PC-9 (cell line): ENCODE measurements at regions not wholly inside any gene's neighbourhood (a gene's known extent, or its start where the extent isn't known, plus 50 kb on each side); places are given as distances from the start of the nearest gene placed in this dataset.
"Not testable (repeated sequence)": the region's sequence is repeated elsewhere in the genome, so short reads cannot be mapped to it uniquely, and the experiment has no call there.

Source experiments
- BruUV-seq: library from RNA; stranded (reverse); fragments of 400-500 nt; replicated peaks from 2 replicates; lab custom pipeline; 2021; lab: Mats Ljungman, UMichigan
- CTCF ChIA-PET: fragments of 300-600 bp; sonication (Branson Sonifier 250); formaldehyde crosslinking; loops from one replicate; lab custom pipeline; 2022; ENCODE audit warnings: antibody characterized with exemption; lab: Charles Lee
- POLR2A ChIA-PET: fragments of 300-600 bp; sonication (Branson Sonifier 250); formaldehyde crosslinking; loops from one replicate; lab custom pipeline; 2022; ENCODE audit warnings: antibody characterized with exemption; ENCODE audit not compliant: unreplicated experiment; lab: Charles Lee
- DNase-seq, 2 experiments: peaks; one replicate each; pipeline versions ENCODE4 v3.0.0 to v3.0.0-alpha.2; 2015 to 2022; ENCODE audit warnings: mixed read lengths in 1 of 2
- H2AFZ ChIP-seq: fragments of 200-600 bp; sonication (generic); 2 replicates; pipeline ENCODE4 v1.8.1; 2017; ENCODE audit warnings: antibody characterized with exemption
- H3F3A ChIP-seq: fragments of 200-600 bp; sonication (generic); 2 replicates; pipeline ENCODE4 v1.8.1; 2017; ENCODE audit warnings: antibody characterized with exemption, mild to moderate bottlenecking, low read depth; ENCODE audit not compliant: insufficient read depth
- H3K27ac ChIP-seq: fragments of 200-600 bp; sonication (generic); 2 replicates; pipeline ENCODE4 v1.6.1; 2016; ENCODE audit warnings: mixed run types
- H3K27me3 ChIP-seq: fragments of 200-600 bp; sonication (generic); 2 replicates; pipeline ENCODE4 v1.6.1; 2016; ENCODE audit warnings: low read depth, mixed run types; ENCODE audit not compliant: insufficient read depth
- H3K36me3 ChIP-seq: fragments of 200-600 bp; sonication (generic); 2 replicates; pipeline ENCODE4 v1.6.1; 2016; ENCODE audit warnings: low read depth, mixed run types
- H3K4me1 ChIP-seq: fragments of 200-600 bp; sonication (generic); replicated peaks from 2 replicates; pipeline ENCODE4 v1.6.1; 2016; ENCODE audit warnings: mixed run types; ENCODE audit not compliant: insufficient read depth
- H3K4me2 ChIP-seq: fragments of 200-600 bp; sonication (generic); 2 replicates; pipeline ENCODE4 v1.6.1; 2017; ENCODE audit warnings: mixed run types
- H3K4me3 ChIP-seq: fragments of 200-600 bp; sonication (generic); 2 replicates; pipeline ENCODE4 v1.6.1; 2016; ENCODE audit warnings: mixed run types
- H3K79me2 ChIP-seq: fragments of 200-600 bp; sonication (generic); 2 replicates; pipeline ENCODE4 v1.6.1; 2017; ENCODE audit warnings: low read depth, mixed run types
- H3K9me2 ChIP-seq: fragments of 200-600 bp; sonication (generic); 2 replicates; pipeline ENCODE4 v1.8.1; 2017; ENCODE audit warnings: mild to moderate bottlenecking; ENCODE audit not compliant: insufficient read depth
- H3K9me3 ChIP-seq: fragments of 200-600 bp; sonication (generic); 2 replicates; pipeline ENCODE4 v1.8.1; 2016; ENCODE audit warnings: low read depth; ENCODE audit not compliant: insufficient read depth
- H4K20me1 ChIP-seq: fragments of 200-600 bp; sonication (generic); 2 replicates; pipeline ENCODE4 v1.8.1; 2017; ENCODE audit not compliant: insufficient read depth
- EZH2 ChIP-seq: fragments of 200-600 bp; sonication (generic); IDR thresholded peaks from 2 replicates; pipeline ENCODE4 v1.8.0; 2017; ENCODE audit warnings: antibody characterized with exemption, low read depth
- intact Hi-C: fragments of 100-400 bp; cut with micrococcal nuclease; formaldehyde crosslinking; loops from one replicate; pipeline ENCODE4 v1.10.0; 2022; ENCODE audit not compliant: unreplicated experiment
- TF ChIP-seq, protein P1 (sequence below): fragments of 200-600 bp; sonication (generic); conservative IDR thresholded peaks from 2 replicates; pipeline ENCODE4 v1.6.1; 2017; ENCODE audit warnings: mixed run types, antibody characterized with exemption, mild to moderate bottlenecking, moderate library complexity

DNA sequence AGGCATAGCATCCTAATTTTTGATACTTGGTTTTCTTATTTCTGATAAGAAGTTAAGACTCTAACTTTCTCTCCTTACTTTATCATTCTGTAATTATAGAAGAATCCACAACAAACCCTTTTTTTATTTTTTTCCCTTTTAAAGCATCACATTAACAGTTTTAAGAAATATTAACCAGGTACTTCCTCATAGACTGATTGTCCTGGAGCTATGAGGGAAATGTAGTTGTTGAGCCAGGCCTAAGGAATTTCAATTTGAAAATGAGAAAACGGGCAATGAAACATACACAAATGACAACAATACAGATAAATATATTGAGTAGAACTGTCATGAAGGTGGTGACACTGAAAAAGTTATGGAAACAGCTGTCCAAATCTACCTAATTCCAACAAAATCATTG is 569.0 kb downstream of the KCNA4 start:
- intact Hi-C loops, result no loop called here
- H3K36me3 ChIP-seq, result no peaks in the 10 kb centered on the region
- H3K79me2 ChIP-seq, result no peaks in the 10 kb centered on the region
- no peak overlapping the region for H2AFZ ChIP-seq
- no peaks in the 10 kb centered on the region for H3K27me3 ChIP-seq
- ChIA-PET POLR2A (no interaction called here), CTCF (no interaction called here)
- no peak overlapping the region for H3K27ac ChIP-seq
- BruUV-seq, result no TSS peak
- TF ChIP-seq, protein P1, sequence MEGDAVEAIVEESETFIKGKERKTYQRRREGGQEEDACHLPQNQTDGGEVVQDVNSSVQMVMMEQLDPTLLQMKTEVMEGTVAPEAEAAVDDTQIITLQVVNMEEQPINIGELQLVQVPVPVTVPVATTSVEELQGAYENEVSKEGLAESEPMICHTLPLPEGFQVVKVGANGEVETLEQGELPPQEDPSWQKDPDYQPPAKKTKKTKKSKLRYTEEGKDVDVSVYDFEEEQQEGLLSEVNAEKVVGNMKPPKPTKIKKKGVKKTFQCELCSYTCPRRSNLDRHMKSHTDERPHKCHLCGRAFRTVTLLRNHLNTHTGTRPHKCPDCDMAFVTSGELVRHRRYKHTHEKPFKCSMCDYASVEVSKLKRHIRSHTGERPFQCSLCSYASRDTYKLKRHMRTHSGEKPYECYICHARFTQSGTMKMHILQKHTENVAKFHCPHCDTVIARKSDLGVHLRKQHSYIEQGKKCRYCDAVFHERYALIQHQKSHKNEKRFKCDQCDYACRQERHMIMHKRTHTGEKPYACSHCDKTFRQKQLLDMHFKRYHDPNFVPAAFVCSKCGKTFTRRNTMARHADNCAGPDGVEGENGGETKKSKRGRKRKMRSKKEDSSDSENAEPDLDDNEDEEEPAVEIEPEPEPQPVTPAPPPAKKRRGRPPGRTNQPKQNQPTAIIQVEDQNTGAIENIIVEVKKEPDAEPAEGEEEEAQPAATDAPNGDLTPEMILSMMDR, result no peak
- no peak for TF ChIP-seq EZH2
- no peaks in the 10 kb centered on the region for H3K4me1 ChIP-seq
- no peaks in the 10 kb centered on the region for H3K9me2 ChIP-seq
- H3F3A ChIP-seq, result no peaks in the 10 kb centered on the region
- H3K9me3 ChIP-seq, result no peaks in the 10 kb centered on the region
- DNase-seq, result no peak
- no peaks in the 10 kb centered on the region for H4K20me1 ChIP-seq
- H3K4me2 ChIP-seq, result no peak overlapping the region
- H3K4me3 ChIP-seq, result no peak overlapping the region

- no peak for TF ChIP-seq EZH2
- TF ChIP-seq, protein P1, result no peak
- Histone ChIP-seq H3K27ac (no peak overlapping the region), H3K4me3 (no peak overlapping the region), H3K9me3 (no peaks in the 10 kb centered on the region), H4K20me1 (no peaks in the 10 kb centered on the region), H3K4me1 (no peaks in the 10 kb centered on the region), H3K4me2 (no peak overlapping the region), H3F3A (no peaks in the 10 kb centered on the region), H3K27me3 (no peaks in the 10 kb centered on the region), H3K36me3 (no peaks in the 10 kb centered on the region), H3K9me2 (no peaks in the 10 kb centered on the region), H3K79me2 (no peaks in the 10 kb centered on the region), H2AFZ (no peak overlapping the region)
- CTCF ChIA-PET, result no interaction called here
- POLR2A ChIA-PET, result no interaction called here
- no TSS peak for BruUV-seq
- no peak for DNase-seq
- intact Hi-C loops, result no loop called here
Observed at GRCh38 chr11:29446132-29446531, 570.7 kb downstream of the KCNA4 start.

DNA sequence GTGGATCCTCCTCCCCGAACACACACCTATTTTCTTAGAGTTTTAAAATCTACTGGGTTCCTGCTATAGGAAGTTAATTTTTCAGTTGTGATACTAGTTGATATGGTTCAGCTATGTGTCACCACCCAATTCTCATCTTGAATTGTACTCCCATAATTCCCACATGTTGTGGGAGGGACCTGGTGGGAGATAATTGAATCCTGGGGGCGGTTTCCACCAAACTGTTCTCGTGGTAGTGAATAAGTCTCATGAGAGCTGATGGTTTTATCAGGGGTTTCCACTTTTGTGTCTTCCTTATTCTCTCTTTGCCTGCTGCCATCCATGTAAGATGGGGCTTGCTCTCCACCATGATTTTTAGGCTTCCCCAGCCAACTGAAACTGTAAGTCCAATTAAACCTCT is 571.6 kb downstream of the KCNA4 start:
- H3K9me3 ChIP-seq, H3K27ac ChIP-seq, H3K4me2 ChIP-seq, CTCF ChIA-PET, H3F3A ChIP-seq, DNase-seq, H3K9me2 ChIP-seq, POLR2A ChIA-PET, BruUV-seq, H3K4me3 ChIP-seq, H4K20me1 ChIP-seq, H3K79me2 ChIP-seq, intact Hi-C loops, H3K27me3 ChIP-seq, H2AFZ ChIP-seq, H3K4me1 ChIP-seq, H3K36me3 ChIP-seq: not testable (repeated sequence)

DNA sequence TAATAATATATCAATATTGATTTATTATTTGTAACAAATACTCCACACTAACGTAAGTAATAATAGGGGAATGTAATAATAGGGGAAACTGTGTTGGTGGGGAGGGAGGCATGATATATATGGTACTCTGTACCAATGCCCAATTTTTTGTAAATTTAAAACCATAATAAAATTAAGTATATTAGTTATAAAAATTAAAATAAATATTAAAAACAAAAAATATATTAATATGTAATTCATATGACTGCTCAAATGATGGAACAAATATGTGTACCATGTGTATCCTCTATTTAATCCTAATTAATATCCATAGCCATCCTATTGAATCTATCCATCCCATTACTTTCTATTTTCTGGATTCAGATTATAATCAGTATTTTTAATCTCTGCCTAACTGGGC is 578.0 kb downstream of the KCNA4 start:
- TF ChIP-seq EZH2, result no peak
- TF ChIP-seq, protein P1, result no peak
- POLR2A ChIA-PET, result no interaction called here
- intact Hi-C loops, result no loop called here
- Histone ChIP-seq H2AFZ (no peak overlapping the region), H3K79me2 (no peaks in the 10 kb centered on the region), H3K36me3 (no peaks in the 10 kb centered on the region), H3K4me1 (no peaks in the 10 kb centered on the region), H3K9me2 (no peaks in the 10 kb centered on the region), H3K9me3 (no peaks in the 10 kb centered on the region), H4K20me1 (no peaks in the 10 kb centered on the region), H3K27me3 (no peaks in the 10 kb centered on the region), H3K4me3 (no peak overlapping the region), H3K4me2 (no peak overlapping the region), H3F3A (no peaks in the 10 kb centered on the region), H3K27ac (no peak overlapping the region)
- CTCF ChIA-PET, result no interaction called here
- DNase-seq, result no peak
- no TSS peak for BruUV-seq
